DOHH2 (cell line): ENCODE measurements at regions not wholly inside any gene's neighbourhood (a gene's known extent, or its start where the extent isn't known, plus 50 kb on each side); places are given as distances from the start of the nearest gene placed in this dataset.

Experiments
- CTCF ChIP-seq: fragments of 200-600 bp; sonication (generic); IDR thresholded peaks from one replicate; pipeline ENCODE4 v1.5.1; 2014; ENCODE audit warnings: antibody characterized with exemption, mild to moderate bottlenecking, low read depth, low read length; ENCODE audit not compliant: poor library complexity, severe bottlenecking
- EZH2phosphoT487 ChIP-seq: fragments of 200-600 bp; sonication (generic); IDR thresholded peaks from 2 replicates; pipeline ENCODE4 v1.6.1; 2017; ENCODE audit warnings: borderline replicate concordance, mild to moderate bottlenecking, antibody characterized with exemption, low read length, moderate library complexity, mixed read lengths

GRCh38 chr3:109640146-109640652 is 302.9 kb upstream of the DPPA4 start:
- TF ChIP-seq CTCF, result no peak
- TF ChIP-seq EZH2phosphoT487, result no peak
